Coronary artery (tissue), 2 donors: ENCODE measurements at regions not wholly inside any gene's neighbourhood (a gene's known extent, or its start where the extent isn't known, plus 50 kb on each side); places are given as distances from the start of the nearest gene placed in this dataset.

ENCODE experiments used
- DNase-seq: peaks from one replicate; pipeline ENCODE4 v3.0.0-alpha.2; 2017; ENCODE audit warnings: low spot score
- H3K27ac ChIP-seq, 2 donors: fragments of 200-600 bp; sonication (generic); one replicate each; pipeline ENCODE4 v1.5.1; 2016 to 2019
- H3K4me3 ChIP-seq: fragments of 200-600 bp; sonication (generic); 2 replicates; pipeline ENCODE4 v1.5.1; 2016; ENCODE audit warnings: mild to moderate bottlenecking, moderate library complexity
- TF ChIP-seq, protein P1 (sequence below): fragments of 200-600 bp; sonication (generic); IDR thresholded peaks from one replicate; pipeline ENCODE4 v1.5.1; 2019; ENCODE audit warnings: antibody characterized with exemption

DNA sequence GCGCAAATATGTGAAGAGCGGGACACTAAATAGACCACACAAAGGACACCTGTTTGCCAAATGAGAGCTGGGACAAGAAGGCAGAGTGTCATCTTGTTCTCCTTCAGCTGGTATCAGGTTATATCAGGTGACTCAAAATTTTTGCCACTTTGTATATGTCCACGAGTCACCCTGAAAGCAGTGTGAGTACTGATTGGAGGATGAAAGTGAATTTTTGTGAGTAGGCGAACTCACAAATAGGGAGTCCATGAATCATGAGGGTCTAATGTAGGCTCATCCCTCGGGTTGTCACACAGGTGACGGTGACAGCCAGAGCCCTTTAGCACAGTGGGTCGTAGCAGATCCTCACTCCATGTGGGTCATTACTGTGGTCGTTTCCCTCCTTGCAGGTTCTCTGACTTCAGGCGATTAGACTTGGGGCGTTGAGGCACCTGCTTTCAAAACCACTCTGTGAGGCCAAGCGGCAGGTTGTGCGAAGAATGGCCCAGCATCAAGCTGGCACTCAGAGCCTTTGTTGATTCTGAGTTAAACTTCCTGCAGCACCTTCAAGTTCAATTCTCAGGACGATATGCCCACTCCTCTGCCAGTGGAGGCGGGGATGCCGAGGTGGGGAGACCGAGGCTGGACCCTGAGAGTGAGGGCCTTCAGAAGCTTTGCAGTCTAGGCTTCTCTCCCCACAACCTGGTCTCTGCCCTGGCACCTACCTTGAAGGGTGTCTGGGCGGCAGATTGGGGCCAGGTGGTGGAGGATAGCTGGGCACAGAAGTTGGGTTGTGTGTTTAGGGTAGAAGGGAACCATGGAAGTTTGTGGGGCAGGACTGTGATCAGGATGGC is 173.8 kb downstream of the SMAD6 start:
- TF ChIP-seq, protein P1, sequence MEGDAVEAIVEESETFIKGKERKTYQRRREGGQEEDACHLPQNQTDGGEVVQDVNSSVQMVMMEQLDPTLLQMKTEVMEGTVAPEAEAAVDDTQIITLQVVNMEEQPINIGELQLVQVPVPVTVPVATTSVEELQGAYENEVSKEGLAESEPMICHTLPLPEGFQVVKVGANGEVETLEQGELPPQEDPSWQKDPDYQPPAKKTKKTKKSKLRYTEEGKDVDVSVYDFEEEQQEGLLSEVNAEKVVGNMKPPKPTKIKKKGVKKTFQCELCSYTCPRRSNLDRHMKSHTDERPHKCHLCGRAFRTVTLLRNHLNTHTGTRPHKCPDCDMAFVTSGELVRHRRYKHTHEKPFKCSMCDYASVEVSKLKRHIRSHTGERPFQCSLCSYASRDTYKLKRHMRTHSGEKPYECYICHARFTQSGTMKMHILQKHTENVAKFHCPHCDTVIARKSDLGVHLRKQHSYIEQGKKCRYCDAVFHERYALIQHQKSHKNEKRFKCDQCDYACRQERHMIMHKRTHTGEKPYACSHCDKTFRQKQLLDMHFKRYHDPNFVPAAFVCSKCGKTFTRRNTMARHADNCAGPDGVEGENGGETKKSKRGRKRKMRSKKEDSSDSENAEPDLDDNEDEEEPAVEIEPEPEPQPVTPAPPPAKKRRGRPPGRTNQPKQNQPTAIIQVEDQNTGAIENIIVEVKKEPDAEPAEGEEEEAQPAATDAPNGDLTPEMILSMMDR = no peak
- H3K4me3 ChIP-seq = no peak overlapping the region
- peak; percentile 66 for DNase-seq
- H3K27ac ChIP-seq = no peak overlapping the region

DNA sequence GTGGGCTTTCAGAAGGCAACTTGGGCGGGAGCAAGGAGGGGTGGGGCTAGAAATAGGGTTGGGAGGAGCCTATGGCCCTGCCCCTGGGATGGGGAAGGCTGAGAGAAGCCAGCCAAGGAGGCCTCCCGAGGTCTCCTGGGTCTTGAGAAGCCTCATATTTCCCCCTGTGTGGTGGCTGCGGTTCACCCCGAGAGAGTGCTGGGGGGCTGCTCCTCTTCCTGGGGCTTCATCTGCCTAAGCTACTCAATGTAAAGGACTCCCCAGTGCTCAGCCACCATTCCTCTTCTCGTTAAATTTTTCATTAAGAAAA is 174.3 kb downstream of the SMAD6 start:
- DNase-seq = peak; percentile 59
- H3K4me3 ChIP-seq = no peak overlapping the region
- TF ChIP-seq, protein P1 = no peak
- no peak overlapping the region for H3K27ac ChIP-seq

DNA sequence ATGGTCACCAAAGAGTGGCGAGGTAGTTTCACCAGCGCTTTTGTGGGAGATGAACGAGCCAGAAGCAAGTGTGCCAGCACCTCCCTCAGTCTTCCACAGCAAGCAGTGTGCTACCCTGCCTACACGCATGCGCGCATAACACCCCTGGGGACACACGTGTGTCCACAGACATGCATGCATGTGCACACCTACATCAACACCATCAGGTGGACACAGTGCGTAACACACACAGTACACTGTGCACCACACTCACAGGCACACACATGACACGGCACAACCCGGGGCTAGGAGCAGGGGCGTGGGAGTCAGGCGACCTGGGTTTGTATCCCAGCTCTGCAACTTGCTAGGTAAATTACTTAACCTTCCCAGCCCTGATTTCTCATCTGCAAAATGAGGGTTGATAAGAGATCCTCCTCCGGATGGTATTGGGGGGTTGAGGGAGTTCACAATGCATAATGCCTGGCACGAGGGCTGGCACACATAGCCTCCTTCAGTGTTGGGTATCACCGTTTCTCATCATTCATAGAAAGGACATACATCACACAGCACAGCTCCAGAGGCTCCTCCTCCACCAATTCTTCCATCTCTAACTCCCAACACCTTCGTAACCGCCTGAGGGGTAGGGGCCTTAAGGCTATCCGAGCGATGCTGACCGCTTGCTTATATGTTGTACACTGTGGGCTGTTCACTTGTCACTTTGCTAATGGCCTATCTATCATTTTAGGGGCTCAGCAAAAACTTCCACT is 174.9 kb downstream of the SMAD6 start:
- no peak overlapping the region for H3K27ac ChIP-seq

GRCh38 chr15:66877477-66878271 is 175.6 kb downstream of the SMAD6 start:
- peak overlapping the region in 1 of 2 donors; percentile 58 for H3K27ac ChIP-seq
- peak; percentile 64 for DNase-seq
- H3K4me3 ChIP-seq = no peak overlapping the region
- TF ChIP-seq, protein P1 = no peak

More for the DNA sequence above, 174.9 kb downstream of the SMAD6 start:
- peak; percentile 57 for DNase-seq
- TF ChIP-seq, protein P1 = no peak
- no peak overlapping the region for H3K4me3 ChIP-seq

- TF ChIP-seq, protein P1 = no peak
- no peak overlapping the region for H3K27ac ChIP-seq
- peak; percentile 35 for DNase-seq
- no peak overlapping the region for H3K4me3 ChIP-seq
Observed at GRCh38 chr15:66878761-66879160, 176.7 kb downstream of the SMAD6 start.

DNA sequence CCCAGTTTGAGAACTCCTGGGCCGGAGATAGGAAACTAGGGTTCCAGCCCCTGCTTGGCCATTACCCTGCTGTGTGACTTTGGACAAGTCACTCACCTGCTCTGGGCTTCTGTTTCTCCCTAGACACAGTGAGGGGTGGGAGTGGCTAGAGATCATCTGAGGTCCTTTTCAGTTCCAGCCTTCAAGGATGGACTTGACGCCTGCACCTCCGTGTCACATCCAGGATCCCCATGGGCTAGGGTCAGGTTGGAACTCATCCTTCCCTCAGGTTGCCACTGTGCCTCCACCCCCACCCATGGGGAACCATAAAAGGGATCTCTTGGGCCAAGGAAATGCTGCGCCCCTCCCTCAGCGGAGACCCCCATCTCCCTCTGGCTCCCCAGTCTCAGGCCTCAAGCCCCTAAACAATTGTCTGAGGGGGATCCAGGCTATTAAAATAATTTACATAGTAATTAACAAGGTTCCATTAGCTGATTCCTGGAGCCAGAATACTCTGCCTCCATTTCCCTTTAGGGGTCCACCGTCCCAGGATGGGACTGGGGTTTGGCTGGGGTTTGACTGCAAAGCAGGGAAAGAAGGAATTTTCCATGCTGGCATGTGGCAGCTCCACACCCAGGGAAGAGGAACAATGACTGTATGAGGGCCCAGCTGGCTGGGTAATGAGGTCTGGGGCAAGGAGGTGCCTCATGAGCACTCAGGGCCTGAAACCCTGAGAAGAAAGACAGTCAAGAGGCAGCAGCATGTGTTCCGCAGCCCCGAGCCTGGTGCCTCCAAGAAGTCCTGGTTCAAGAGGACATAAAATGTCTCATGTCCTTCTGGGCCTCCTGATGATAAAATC is 177.7 kb downstream of the SMAD6 start:
- peak; percentile 56 for DNase-seq
- Histone ChIP-seq H3K27ac (no peak overlapping the region), H3K4me3 (no peak overlapping the region)
- TF ChIP-seq, protein P1 = no peak
